Neural crest cell (in vitro differentiated cells): ENCODE measurements at regions not wholly inside any gene's neighbourhood (a gene's known extent, or its start where the extent isn't known, plus 50 kb on each side); places are given as distances from the start of the nearest gene placed in this dataset.
"Not testable (repeated sequence)": the region's sequence is repeated elsewhere in the genome, so short reads cannot be mapped to it uniquely, and the experiment has no call there.

Source experiments
- DNase-seq: peaks from one replicate; pipeline ENCODE4 v3.0.0; 2021; ENCODE audit warnings: low read depth, mixed read lengths, low spot score
- H3K27ac Mint-ChIP-seq: one replicate; pipeline ENCODE4 v1.8.0; 2021; ENCODE audit warnings: mild to moderate bottlenecking, mixed read lengths; ENCODE audit not compliant: unreplicated experiment
- H3K27me3 Mint-ChIP-seq: 2 replicates; pipeline ENCODE4 v1.8.0; 2021; ENCODE audit warnings: low read depth, mild to moderate bottlenecking, mixed read lengths
- H3K36me3 Mint-ChIP-seq: 2 replicates; pipeline ENCODE4 v1.8.0; 2021; ENCODE audit warnings: low read depth, mild to moderate bottlenecking, mixed read lengths
- H3K4me1 Mint-ChIP-seq: 2 replicates; pipeline ENCODE4 v1.8.0; 2021; ENCODE audit warnings: mixed read lengths
- H3K4me3 Mint-ChIP-seq: one replicate; pipeline ENCODE4 v1.8.0; 2021; ENCODE audit warnings: mild to moderate bottlenecking, mixed read lengths
- H3K9me3 Mint-ChIP-seq: 2 replicates; pipeline ENCODE4 v1.8.0; 2021; ENCODE audit warnings: mixed read lengths
- CTCF ChIP-seq: fragments of 200-600 bp; sonication (generic); conservative IDR thresholded peaks from 2 replicates; pipeline ENCODE4 v1.5.0; 2021; ENCODE audit warnings: antibody characterized with exemption, mild to moderate bottlenecking

GRCh38 chr6:137625100-137625661 lies 131.0 kb upstream of the OLIG3 start:
- Mint-ChIP-seq H3K4me1 (no peaks in the 10 kb centered on the region), H3K9me3 (no peaks in the 10 kb centered on the region), H3K27ac (no peak overlapping the region), H3K4me3 (no peak overlapping the region), H3K36me3 (no peaks in the 10 kb centered on the region), H3K27me3 (peaks cover 15% of the 10 kb centered on the region)
- DNase-seq = no peak
- TF ChIP-seq CTCF = no peak

GRCh38 chr6:137625808-137626207 lies 131.6 kb upstream of the OLIG3 start:
- TF ChIP-seq CTCF = no peak
- Mint-ChIP-seq H3K27me3 (peaks cover 15% of the 10 kb centered on the region), H3K4me1 (no peaks in the 10 kb centered on the region), H3K4me3 (no peak overlapping the region), H3K9me3 (no peaks in the 10 kb centered on the region), H3K27ac (no peak overlapping the region), H3K36me3 (no peaks in the 10 kb centered on the region)
- DNase-seq = no peak

GRCh38 chr6:137630666-137631065 lies 136.5 kb upstream of the OLIG3 start:
- peaks cover 8% of the 10 kb centered on the region for H3K27me3 Mint-ChIP-seq
- DNase-seq = no peak
- H3K9me3 Mint-ChIP-seq = no peaks in the 10 kb centered on the region
- no peak overlapping the region for H3K27ac Mint-ChIP-seq
- H3K4me1 Mint-ChIP-seq = no peaks in the 10 kb centered on the region
- H3K36me3 Mint-ChIP-seq = no peaks in the 10 kb centered on the region
- H3K4me3 Mint-ChIP-seq = no peak overlapping the region
- TF ChIP-seq CTCF = no peak

GRCh38 chr6:137631323-137631722 lies 137.1 kb upstream of the OLIG3 start:
- Mint-ChIP-seq H3K4me3 (no peak overlapping the region), H3K36me3 (no peaks in the 10 kb centered on the region), H3K27ac (no peak overlapping the region), H3K27me3 (peaks cover 7% of the 10 kb centered on the region), H3K4me1 (no peaks in the 10 kb centered on the region), H3K9me3 (no peaks in the 10 kb centered on the region)
- no peak for DNase-seq
- no peak for TF ChIP-seq CTCF

- H3K27ac Mint-ChIP-seq, H3K36me3 Mint-ChIP-seq, H3K4me3 Mint-ChIP-seq, H3K4me1 Mint-ChIP-seq, H3K9me3 Mint-ChIP-seq, H3K27me3 Mint-ChIP-seq, DNase-seq: not testable (repeated sequence)
Observed at GRCh38 chr6:137634177-137634576, 140.0 kb upstream of the OLIG3 start.

- no peak for DNase-seq
- H3K27ac Mint-ChIP-seq = no peak overlapping the region
- H3K27me3 Mint-ChIP-seq = peaks cover 6% of the 10 kb centered on the region
- no peak for TF ChIP-seq CTCF
- H3K4me1 Mint-ChIP-seq = no peaks in the 10 kb centered on the region
- no peak overlapping the region for H3K4me3 Mint-ChIP-seq
- no peaks in the 10 kb centered on the region for H3K9me3 Mint-ChIP-seq
- no peaks in the 10 kb centered on the region for H3K36me3 Mint-ChIP-seq
Observed at GRCh38 chr6:137637121-137637520, 142.9 kb upstream of the OLIG3 start.
